NCI-H1105 (cell line): ENCODE measurements at regions not wholly inside any gene's neighbourhood (a gene's known extent, or its start where the extent isn't known, plus 50 kb on each side); places are given as distances from the start of the nearest gene placed in this dataset.
"Not testable (repeated sequence)": the region's sequence is repeated elsewhere in the genome, so short reads cannot be mapped to it uniquely, and the experiment has no call there.

Source experiments
- DNase-seq: peaks from one replicate; lab custom pipeline; 2025; lab: John Stamatoyannopoulos, UW

- DNase-seq: no peak
These were observed 146.4 kb upstream of the GALNT2 start for GRCh38 chr1:229920683-229921082.

GRCh38 chr1:229922249-229922648 is 144.8 kb upstream of the GALNT2 start:
- DNase-seq: no peak

DNA sequence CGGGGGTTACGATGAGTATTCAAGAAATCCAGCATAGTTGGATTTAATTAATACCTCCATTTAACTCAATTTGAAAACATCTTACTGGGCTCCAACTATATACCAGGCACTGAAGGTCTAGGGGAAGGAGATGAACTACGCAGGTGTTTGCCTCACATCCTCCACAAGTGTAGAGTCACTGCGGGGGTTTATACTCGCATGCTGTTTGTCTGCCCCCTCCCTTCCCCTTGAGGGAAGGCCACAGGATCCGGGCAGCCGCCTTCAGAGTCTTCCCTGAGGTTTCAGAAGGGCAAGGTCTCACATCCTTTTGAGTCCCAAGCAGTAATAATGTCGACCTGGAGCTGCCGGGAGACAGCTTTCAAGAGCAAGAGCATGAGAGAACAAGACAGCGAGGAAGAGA is 142.4 kb upstream of the GALNT2 start:
- no peak for DNase-seq

DNA sequence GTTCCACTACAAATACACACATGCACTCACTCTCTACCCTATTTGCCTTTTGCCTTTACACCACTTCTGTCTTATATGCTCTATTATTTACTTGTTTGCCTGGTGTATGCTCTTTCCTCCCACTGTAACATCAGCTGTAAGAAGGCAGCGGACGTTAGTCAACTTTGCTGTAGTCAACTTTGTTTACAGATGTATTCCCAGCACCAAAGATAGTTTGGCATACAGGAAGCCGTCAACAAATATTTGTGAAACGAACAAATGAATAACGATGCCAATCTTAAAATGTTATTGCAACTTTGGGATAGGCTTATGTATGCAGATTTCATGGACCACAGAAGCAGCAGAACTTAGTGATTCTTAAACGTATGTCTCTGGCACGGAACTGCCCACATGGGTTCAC is 138.3 kb upstream of the GALNT2 start:
- no peak for DNase-seq

DNA sequence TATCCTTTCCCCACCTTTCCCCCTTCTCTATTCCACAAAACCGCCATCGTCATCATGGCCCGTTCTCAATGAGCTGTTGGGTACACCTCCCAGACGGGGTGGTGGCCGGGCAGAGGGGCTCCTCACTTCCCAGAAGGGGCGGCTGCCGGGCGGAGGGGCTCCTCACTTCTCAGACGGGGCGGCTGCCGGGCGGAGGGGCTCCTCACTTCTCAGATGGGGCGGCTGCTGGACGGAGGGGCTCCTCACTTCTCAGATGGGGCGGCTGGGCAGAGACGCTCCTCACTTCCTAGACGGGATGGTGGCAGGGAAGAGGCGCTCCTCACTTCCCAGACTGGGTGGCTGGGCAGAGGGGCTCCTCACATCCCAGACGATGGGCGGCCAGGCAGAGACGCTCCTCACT is 135.3 kb upstream of the GALNT2 start:
- DNase-seq: not testable (repeated sequence)

GRCh38 chr1:229935157-229935556 is 131.9 kb upstream of the GALNT2 start:
- DNase-seq: not testable (repeated sequence)

GRCh38 chr1:229938551-229938950 is 128.5 kb upstream of the GALNT2 start:
- DNase-seq: no peak

GRCh38 chr1:229940684-229941083 is 126.4 kb upstream of the GALNT2 start:
- no peak for DNase-seq

DNA sequence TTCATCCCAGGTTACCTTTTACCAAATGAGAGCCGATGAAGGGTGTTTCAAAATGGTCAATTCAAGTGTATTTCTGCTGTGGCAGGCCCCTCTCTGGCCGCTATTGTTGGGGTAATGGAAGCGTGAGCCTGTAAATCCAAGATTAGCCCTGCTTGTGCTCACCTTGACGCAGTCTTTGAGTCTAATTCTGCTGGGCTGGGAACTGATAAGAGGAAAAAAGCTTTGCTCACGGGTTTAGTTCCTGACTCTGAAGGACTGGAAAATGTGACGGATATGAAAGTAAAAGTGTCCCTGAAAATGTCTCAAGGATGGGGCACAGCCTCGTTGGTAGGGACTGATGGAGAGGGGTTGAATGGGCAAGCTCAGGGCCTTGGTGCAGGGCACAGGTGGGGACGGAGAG is 125.9 kb upstream of the GALNT2 start:
- no peak for DNase-seq

DNA sequence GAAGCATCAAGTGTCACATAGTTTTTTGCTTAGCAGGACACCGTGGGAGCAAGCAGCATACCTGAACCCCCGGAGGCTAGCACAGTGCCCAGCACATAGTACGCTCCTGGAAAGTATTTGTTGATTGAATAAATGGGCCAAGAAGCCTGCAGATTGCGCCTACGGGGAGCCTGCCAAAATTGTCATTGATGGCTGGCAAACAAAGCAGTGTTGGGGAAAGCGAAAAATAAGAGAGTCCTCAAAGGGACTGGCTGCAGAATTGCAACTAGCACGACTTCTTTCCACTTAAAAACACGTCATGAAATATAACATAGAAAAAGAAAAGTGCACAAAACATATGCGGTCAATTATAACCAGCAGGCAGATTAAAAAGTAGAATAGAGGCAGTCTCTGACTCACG is 125.2 kb upstream of the GALNT2 start:
- DNase-seq: no peak

DNA sequence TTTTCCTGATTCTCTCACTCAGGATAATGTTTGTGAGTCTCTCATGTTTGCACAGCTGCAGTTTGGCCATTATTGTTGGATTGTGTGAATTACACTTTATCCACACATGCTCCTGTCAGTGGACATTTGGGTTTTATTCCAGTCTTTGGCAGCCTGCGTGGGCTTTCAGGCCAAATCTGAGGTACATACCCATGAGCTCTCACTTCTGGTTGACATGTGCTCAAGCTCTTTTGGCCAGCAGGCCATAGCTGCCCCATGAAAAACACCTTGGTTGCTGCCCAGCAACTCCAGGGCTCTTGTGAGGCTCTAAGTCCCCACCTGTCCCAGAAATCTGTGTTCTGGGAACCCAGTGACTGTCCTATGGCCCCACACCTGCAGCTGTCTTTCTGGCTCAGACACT is 124.5 kb upstream of the GALNT2 start:
- DNase-seq: no peak

DNA sequence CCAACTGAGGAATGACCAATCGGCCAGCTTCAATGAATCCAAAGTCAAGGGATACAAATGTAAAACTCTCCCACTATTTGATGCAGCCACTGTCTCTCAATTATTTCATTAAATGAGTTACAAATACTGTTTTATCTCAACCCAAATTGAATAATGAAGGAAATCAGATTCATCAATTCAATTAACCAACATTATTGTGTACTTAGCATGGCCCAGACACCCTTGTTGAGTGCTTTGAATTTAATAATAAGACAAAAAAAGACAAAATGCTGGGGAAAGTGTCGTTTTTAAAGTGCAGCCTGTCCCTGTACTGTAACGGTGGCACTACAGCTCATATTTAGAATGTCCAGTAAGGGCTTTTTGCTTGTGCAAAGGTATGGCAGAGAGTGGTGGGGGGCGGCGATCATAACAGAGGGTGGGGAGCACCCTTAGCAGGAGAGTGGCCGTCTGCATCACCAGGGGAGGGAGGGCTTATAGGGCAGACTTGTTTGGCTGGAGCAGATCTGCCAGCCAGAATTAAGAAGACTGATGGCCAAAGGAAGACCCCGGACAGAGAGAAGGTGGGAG is 123.8 kb upstream of the GALNT2 start:
- no peak for DNase-seq

GRCh38 chr1:229943988-229944743 is 122.9 kb upstream of the GALNT2 start:
- DNase-seq: no peak

GRCh38 chr1:229945795-229946194 is 121.2 kb upstream of the GALNT2 start:
- DNase-seq: no peak

- DNase-seq: no peak
These were observed 119.1 kb upstream of the GALNT2 start for GRCh38 chr1:229947968-229948367.

DNA sequence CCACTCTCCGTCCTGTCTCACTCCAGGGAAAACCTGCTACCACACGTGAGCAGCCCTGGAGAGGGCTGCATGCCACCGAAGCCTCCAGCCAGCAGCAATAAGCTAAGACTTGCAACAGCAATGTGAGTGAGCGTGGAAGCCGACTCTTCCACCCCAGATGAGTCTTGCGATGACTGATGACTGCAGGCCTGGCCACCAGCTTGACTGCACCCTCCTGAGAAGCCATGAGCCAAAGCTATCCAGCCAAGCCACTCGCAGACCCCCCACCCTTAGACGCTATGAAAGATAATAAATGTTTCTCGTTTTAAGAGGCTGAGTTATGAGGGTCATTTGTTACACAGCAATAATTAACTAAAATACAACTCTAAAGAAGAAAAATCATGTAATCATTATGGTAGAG is 118.6 kb upstream of the GALNT2 start:
- no peak for DNase-seq

GRCh38 chr1:229949500-229949899 is 117.5 kb upstream of the GALNT2 start:
- no peak for DNase-seq

DNA sequence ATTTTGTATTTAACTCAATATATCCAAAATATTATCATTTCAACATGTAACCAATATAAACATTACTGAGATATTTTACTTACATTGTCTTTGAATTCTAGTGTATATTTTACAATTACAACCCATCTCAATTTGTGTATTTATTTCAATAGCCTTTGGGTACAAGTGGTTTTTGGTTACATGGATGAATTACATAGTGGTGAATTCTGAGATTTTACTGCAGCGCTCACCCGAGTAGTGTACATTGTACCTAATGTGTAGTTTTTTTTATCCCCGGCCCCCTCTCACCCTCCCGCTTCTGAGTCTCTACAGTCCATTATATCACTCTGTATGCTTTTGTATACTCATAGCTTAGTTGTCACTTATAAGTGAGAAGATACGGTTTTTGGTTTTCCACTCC is 117.0 kb upstream of the GALNT2 start:
- DNase-seq: no peak

DNA sequence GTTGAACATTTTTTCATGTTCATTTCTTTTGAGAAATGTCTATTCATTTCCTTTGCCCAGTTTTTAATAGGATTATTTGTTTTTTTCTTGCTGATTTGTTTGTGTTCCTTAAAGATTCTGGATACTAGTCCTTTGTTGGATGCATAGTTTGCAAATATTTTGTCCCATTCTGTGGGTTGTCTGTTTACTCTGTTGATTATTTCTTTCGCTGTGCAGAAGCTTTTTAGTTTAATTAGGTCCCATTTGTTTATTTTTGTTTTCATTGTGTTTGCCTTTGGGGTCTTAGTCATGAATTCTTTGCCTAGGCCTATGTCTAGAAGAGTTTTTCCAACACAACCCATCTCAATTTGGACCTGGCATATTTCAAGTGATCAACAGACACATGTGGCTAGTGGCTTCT is 116.1 kb upstream of the GALNT2 start:
- no peak for DNase-seq

DNA sequence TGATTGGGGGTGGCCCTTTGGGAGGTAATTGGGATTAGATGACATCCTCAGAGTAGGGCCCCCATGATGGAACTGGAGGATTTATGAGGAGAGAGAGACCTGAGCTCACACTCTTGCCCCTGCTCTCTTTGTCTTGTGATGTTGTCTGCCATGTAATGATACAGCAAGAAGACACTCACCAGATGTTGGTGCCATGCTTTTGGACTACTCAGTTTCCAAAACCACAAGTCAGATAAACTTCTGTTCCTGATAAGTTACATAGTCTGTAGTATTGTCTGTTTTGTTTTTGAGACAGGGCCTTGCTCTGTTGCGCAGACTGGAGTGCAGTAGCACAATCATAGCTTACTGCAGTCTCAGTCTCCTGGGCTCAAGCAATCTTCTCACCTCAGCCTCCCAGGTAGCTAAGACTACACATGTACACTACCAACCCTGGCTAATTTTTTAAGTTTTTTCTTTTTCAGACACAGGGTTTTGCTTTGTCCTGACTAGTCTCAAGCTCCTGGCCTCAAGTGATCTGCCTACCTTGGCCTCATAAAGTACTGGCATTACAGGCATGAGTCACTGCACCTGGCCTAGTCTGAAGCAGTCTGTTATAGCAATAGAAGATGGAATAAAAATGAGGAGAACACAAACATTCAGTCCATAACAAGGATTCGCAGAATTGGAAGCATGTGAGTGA is 115.0 kb upstream of the GALNT2 start:
- no peak for DNase-seq

DNA sequence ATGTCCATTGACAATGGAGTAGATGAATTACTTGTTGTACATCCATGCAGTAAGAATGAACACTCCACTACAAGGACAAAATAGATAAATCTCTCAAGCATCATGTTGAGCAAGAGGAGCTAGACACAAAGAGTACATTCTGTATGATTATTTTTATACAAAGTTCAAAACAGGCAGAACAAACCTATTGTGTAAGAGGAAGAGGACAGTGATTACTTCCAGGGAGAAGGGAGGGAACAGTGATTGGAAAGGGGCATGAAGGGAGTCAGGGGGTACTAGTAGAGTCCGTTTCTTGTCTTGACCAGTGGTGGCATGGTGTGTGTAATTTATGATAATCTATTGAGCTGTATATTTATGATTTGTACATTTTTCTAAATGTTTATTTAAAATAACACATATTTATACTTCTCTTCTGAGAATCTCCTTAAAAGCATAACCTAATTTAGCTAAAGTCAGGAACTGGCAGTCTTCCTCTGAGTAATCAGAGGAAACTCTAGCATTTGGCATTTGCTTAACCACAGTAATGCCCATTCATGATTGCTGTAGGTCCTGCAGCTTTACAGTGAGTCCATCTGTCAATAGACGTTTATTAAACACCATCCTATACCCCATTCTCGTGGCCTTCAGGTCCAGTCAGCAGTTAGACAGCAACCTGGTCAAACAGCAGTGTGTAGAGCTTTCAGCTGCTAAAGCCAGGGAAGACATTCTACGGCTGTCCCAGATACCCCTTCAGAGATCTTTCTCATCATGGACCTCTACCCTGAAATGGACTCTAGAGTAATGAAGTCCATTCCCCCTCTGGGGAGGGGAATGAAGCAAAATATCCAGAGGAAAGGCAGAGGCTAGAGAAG is 114.1 kb upstream of the GALNT2 start:
- DNase-seq: no peak

GRCh38 chr1:229953736-229954326 is 113.2 kb upstream of the GALNT2 start:
- no peak for DNase-seq
